ENCODE measurements at regions not wholly inside any gene's neighbourhood (a gene's known extent, or its start where the extent isn't known, plus 50 kb on each side); places are given as distances from the start of the nearest gene placed in this dataset.

GRCh38 chr9:1388216-1388615 lies 338.1 kb downstream of the DMRT2 start:
- FAIRE-seq: no peak
- DNase-seq (ENCODE audit: extremely low spot score, insufficient read length, low read depth): no peak

- FAIRE-seq (no peak), DNase-seq (ENCODE audit: extremely low spot score, insufficient read length, low read depth) (no peak)
These were observed 350.8 kb downstream of the DMRT2 start for GRCh38 chr9:1400983-1401382.

- no peak for DNase-seq (ENCODE audit: extremely low spot score, insufficient read length, low read depth)
- FAIRE-seq: no peak
These were observed 354.8 kb downstream of the DMRT2 start for GRCh38 chr9:1404940-1405339.

GRCh38 chr9:1411826-1412225 lies 361.7 kb downstream of the DMRT2 start:
- DNase-seq (ENCODE audit: extremely low spot score, insufficient read length, low read depth) (no peak), FAIRE-seq (no peak)

- FAIRE-seq: no peak
- DNase-seq (ENCODE audit: extremely low spot score, insufficient read length, low read depth): no peak
These were observed 364.6 kb downstream of the DMRT2 start for GRCh38 chr9:1414711-1415131.

GRCh38 chr9:1415146-1415545 lies 365.0 kb downstream of the DMRT2 start:
- FAIRE-seq (no peak), DNase-seq (ENCODE audit: extremely low spot score, insufficient read length, low read depth) (no peak)

GRCh38 chr9:1416261-1416660 lies 366.1 kb downstream of the DMRT2 start:
- no peak for FAIRE-seq

GRCh38 chr9:1421436-1421835 lies 371.3 kb downstream of the DMRT2 start:
- DNase-seq (ENCODE audit: extremely low spot score, insufficient read length, low read depth) (no peak), FAIRE-seq (no peak)

More at GRCh38 chr9:1416261-1416660, 366.1 kb downstream of the DMRT2 start:
- DNase-seq (ENCODE audit: extremely low spot score, insufficient read length, low read depth): no peak

- FAIRE-seq (no peak), DNase-seq (ENCODE audit: extremely low spot score, insufficient read length, low read depth) (no peak)
These were observed 377.7 kb downstream of the DMRT2 start for GRCh38 chr9:1427875-1428274.

GRCh38 chr9:1429297-1429696 lies 379.1 kb downstream of the DMRT2 start:
- DNase-seq (ENCODE audit: extremely low spot score, insufficient read length, low read depth) (no peak), FAIRE-seq (no peak)

GRCh38 chr9:1431461-1431860 lies 381.3 kb downstream of the DMRT2 start:
- no peak for DNase-seq (ENCODE audit: extremely low spot score, insufficient read length, low read depth)
- no peak for FAIRE-seq

GRCh38 chr9:1434052-1434767 lies 384.1 kb downstream of the DMRT2 start:
- DNase-seq (ENCODE audit: extremely low spot score, insufficient read length, low read depth) (no peak), FAIRE-seq (no peak)

- DNase-seq (ENCODE audit: extremely low spot score, insufficient read length, low read depth) (no peak), FAIRE-seq (no peak)
These were observed 384.7 kb downstream of the DMRT2 start for GRCh38 chr9:1434811-1435210.

GRCh38 chr9:1440256-1440655 lies 390.1 kb downstream of the DMRT2 start:
- FAIRE-seq (no peak), DNase-seq (ENCODE audit: extremely low spot score, insufficient read length, low read depth) (no peak)

- no peak for FAIRE-seq
These were observed 391.9 kb downstream of the DMRT2 start for GRCh38 chr9:1442105-1442504.

GRCh38 chr9:1443450-1443849 lies 393.3 kb downstream of the DMRT2 start:
- DNase-seq (ENCODE audit: extremely low spot score, insufficient read length, low read depth): no peak
- no peak for FAIRE-seq

More at GRCh38 chr9:1442105-1442504, 391.9 kb downstream of the DMRT2 start:
- no peak for DNase-seq (ENCODE audit: extremely low spot score, insufficient read length, low read depth)

GRCh38 chr9:1446671-1447070 lies 396.5 kb downstream of the DMRT2 start:
- DNase-seq (ENCODE audit: extremely low spot score, insufficient read length, low read depth) (no peak), FAIRE-seq (no peak)

GRCh38 chr9:1453636-1454035 lies 403.5 kb downstream of the DMRT2 start:
- DNase-seq (ENCODE audit: extremely low spot score, insufficient read length, low read depth) (no peak), FAIRE-seq (no peak)

- DNase-seq (ENCODE audit: extremely low spot score, insufficient read length, low read depth) (no peak), FAIRE-seq (no peak)
These were observed 404.1 kb downstream of the DMRT2 start for GRCh38 chr9:1454211-1454610.

GRCh38 chr9:1454616-1455347 lies 404.6 kb downstream of the DMRT2 start:
- no peak for DNase-seq (ENCODE audit: extremely low spot score, insufficient read length, low read depth)
- FAIRE-seq: no peak

- DNase-seq (ENCODE audit: extremely low spot score, insufficient read length, low read depth) (no peak), FAIRE-seq (no peak)
These were observed 405.6 kb downstream of the DMRT2 start for GRCh38 chr9:1455766-1456165.
